Natural killer cell (primary cell): ENCODE measurements at regions not wholly inside any gene's neighbourhood (a gene's known extent, or its start where the extent isn't known, plus 50 kb on each side); places are given as distances from the start of the nearest gene placed in this dataset.

ENCODE experiments used
- ATAC-seq, 3 donors: fragments of 150-1000 bp in 2 of 3; fragments of 200-7000 bp in 1 of 3; cut with Tn5 transposase; 1 replicate in 1 of 3; 2 replicates in 2 of 3; pipeline ENCODE4 v1.10.0; 2021; ENCODE audit warnings: mild to moderate bottlenecking in 2 of 3, moderate library complexity in 2 of 3
- DNase-seq, 2 donors: peaks; one replicate each; pipeline versions ENCODE4 v3.0.0 to v3.0.0-alpha.2; 2013 to 2021; ENCODE audit warnings: mixed read lengths in 1 of 2
- H3K27ac ChIP-seq: one replicate; pipeline ENCODE4 v1.5.1; 2013; ENCODE audit warnings: mild to moderate bottlenecking, low read length
- H3K27me3 ChIP-seq: one replicate; pipeline ENCODE4 v1.6.1; 2013; ENCODE audit warnings: low read length; ENCODE audit not compliant: control insufficient read depth, insufficient read depth
- H3K36me3 ChIP-seq: one replicate; pipeline ENCODE4 v1.6.1; 2013; ENCODE audit warnings: low read length; ENCODE audit not compliant: control insufficient read depth, insufficient read depth
- H3K4me1 ChIP-seq: one replicate; pipeline ENCODE4 v1.6.1; 2013; ENCODE audit warnings: low read length; ENCODE audit not compliant: control insufficient read depth, insufficient read depth
- H3K4me3 ChIP-seq: one replicate; pipeline ENCODE4 v1.5.1; 2013; ENCODE audit warnings: low read length
- H3K9me3 ChIP-seq: one replicate; pipeline ENCODE4 v1.6.1; 2013; ENCODE audit warnings: low read length; ENCODE audit not compliant: control insufficient read depth, insufficient read depth
- H3K27ac Mint-ChIP-seq, 2 donors: one replicate each; pipeline ENCODE4 v1.8.0; 2022; ENCODE audit warnings: mild to moderate bottlenecking in 2 of 2, mixed read lengths in 2 of 2, moderate library complexity in 1 of 2
- H3K27me3 Mint-ChIP-seq, 2 donors: one replicate each; pipeline ENCODE4 v1.8.0; 2022; ENCODE audit warnings: low read depth in 2 of 2, mixed read lengths in 2 of 2
- H3K36me3 Mint-ChIP-seq: one replicate; pipeline ENCODE4 v1.8.0; 2022; ENCODE audit warnings: mixed read lengths
- H3K4me1 Mint-ChIP-seq, 2 donors: one replicate each; pipeline ENCODE4 v1.8.0; 2022; ENCODE audit warnings: mixed read lengths in 2 of 2
- H3K4me3 Mint-ChIP-seq: one replicate; pipeline ENCODE4 v1.8.0; 2022; ENCODE audit warnings: mild to moderate bottlenecking, moderate library complexity, mixed read lengths
- H3K9me3 Mint-ChIP-seq, 2 donors: one replicate each; pipeline ENCODE4 v1.8.0; 2022; ENCODE audit warnings: mixed read lengths in 2 of 2
- CTCF ChIP-seq: fragments of 200-600 bp; IDR thresholded peaks from one replicate; pipeline ENCODE4 v1.8.0; 2022; ENCODE audit warnings: antibody characterized with exemption
- WGBS: methylation state at CpG from one replicate; pipeline ENCODE4 v1.1.7; 2013; ENCODE audit warnings: missing lambda C conversion rate; ENCODE audit not compliant: insufficient coverage; 5-methylcytosine and 5-hydroxymethylcytosine counted together
- intact Hi-C: fragments of 100-400 bp; cut with micrococcal nuclease; formaldehyde crosslinking; loops from one replicate; pipeline ENCODE4 v1.14.2; 2022

- TF ChIP-seq CTCF: no peak
- ATAC-seq: no peak
- WGBS: 60% methylated on average over 4 of the region's 4 CpGs
- no peak overlapping the region for H3K4me3 Mint-ChIP-seq
- H3K27me3 Mint-ChIP-seq: peaks cover 0 to 4% of the 10 kb centered on the region in 2 donors
- H3K4me1 Mint-ChIP-seq: no peaks in the 10 kb centered on the region
- Histone ChIP-seq H3K36me3 (no peaks in the 10 kb centered on the region), H3K4me3 (no peak overlapping the region), H3K9me3 (no peaks in the 10 kb centered on the region), H3K27ac (no peak overlapping the region), H3K4me1 (no peaks in the 10 kb centered on the region), H3K27me3 (no peaks in the 10 kb centered on the region)
- intact Hi-C loops: no loop called here
- H3K9me3 Mint-ChIP-seq: no peaks in the 10 kb centered on the region
- DNase-seq: no peak
- no peaks in the 10 kb centered on the region for H3K36me3 Mint-ChIP-seq
- H3K27ac Mint-ChIP-seq: no peak overlapping the region
Observed at GRCh38 chr2:71858071-71858470, 289.6 kb downstream of the CYP26B1 start.

- no peak overlapping the region for H3K27ac ChIP-seq
- no peak overlapping the region for H3K4me3 ChIP-seq
- no peak for DNase-seq
- H3K4me1 ChIP-seq: no peaks in the 10 kb centered on the region
- no peaks in the 10 kb centered on the region for H3K9me3 ChIP-seq
- TF ChIP-seq CTCF: no peak
- no peaks in the 10 kb centered on the region for H3K36me3 ChIP-seq
- no peak overlapping the region for H3K4me3 Mint-ChIP-seq
- no peaks in the 10 kb centered on the region for H3K9me3 Mint-ChIP-seq
- H3K4me1 Mint-ChIP-seq: no peaks in the 10 kb centered on the region
- intact Hi-C loops: no loop called here
- H3K27me3 Mint-ChIP-seq: peaks cover 0 to 2% of the 10 kb centered on the region in 2 donors
- peaks cover 3% of the 10 kb centered on the region for H3K27me3 ChIP-seq
- no peaks in the 10 kb centered on the region for H3K36me3 Mint-ChIP-seq
- WGBS: 83% methylated on average over 5 of the region's 6 CpGs
- no peak overlapping the region for H3K27ac Mint-ChIP-seq
- ATAC-seq: no peak
Observed at GRCh38 chr2:71857636-71858035, 290.0 kb downstream of the CYP26B1 start.

- no peak overlapping the region for H3K27ac ChIP-seq
- no peaks in the 10 kb centered on the region for H3K9me3 ChIP-seq
- no peaks in the 10 kb centered on the region for H3K4me1 ChIP-seq
- Mint-ChIP-seq H3K27me3 (peaks cover 0 to 2% of the 10 kb centered on the region in 2 donors), H3K36me3 (no peaks in the 10 kb centered on the region), H3K27ac (no peak overlapping the region), H3K4me1 (no peaks in the 10 kb centered on the region), H3K4me3 (no peak overlapping the region), H3K9me3 (no peaks in the 10 kb centered on the region)
- ATAC-seq (no peak), DNase-seq (no peak)
- H3K4me3 ChIP-seq: no peak overlapping the region
- 80% methylated on average over 9 of the region's 10 CpGs for WGBS
- intact Hi-C loops: no loop called here
- H3K27me3 ChIP-seq: peaks cover 3% of the 10 kb centered on the region
- no peaks in the 10 kb centered on the region for H3K36me3 ChIP-seq
- TF ChIP-seq CTCF: no peak
Observed at GRCh38 chr2:71856773-71857525, 290.7 kb downstream of the CYP26B1 start.

GRCh38 chr2:71853858-71854257, 293.8 kb downstream of the CYP26B1 start:
- no peaks in the 10 kb centered on the region for H3K9me3 Mint-ChIP-seq
- H3K4me3 Mint-ChIP-seq: no peak overlapping the region
- H3K27ac ChIP-seq: no peak overlapping the region
- no peak overlapping the region for H3K4me3 ChIP-seq
- no peak for TF ChIP-seq CTCF
- peaks cover 0 to 5% of the 10 kb centered on the region in 2 donors for H3K27me3 Mint-ChIP-seq
- intact Hi-C loops: no loop called here
- no peaks in the 10 kb centered on the region for H3K36me3 Mint-ChIP-seq
- H3K9me3 ChIP-seq: no peaks in the 10 kb centered on the region
- no peaks in the 10 kb centered on the region for H3K4me1 ChIP-seq
- H3K27ac Mint-ChIP-seq: no peak overlapping the region
- peaks cover 3% of the 10 kb centered on the region for H3K27me3 ChIP-seq
- no peaks in the 10 kb centered on the region for H3K4me1 Mint-ChIP-seq
- WGBS: 87% methylated on average over 6 of the region's 6 CpGs
- no peaks in the 10 kb centered on the region for H3K36me3 ChIP-seq
- DNase-seq (no peak), ATAC-seq (no peak)
